Neural cell (in vitro differentiated cells): ENCODE measurements at regions not wholly inside any gene's neighbourhood (a gene's known extent, or its start where the extent isn't known, plus 50 kb on each side); places are given as distances from the start of the nearest gene placed in this dataset.

ENCODE experiments used
- H2AFZ ChIP-seq: fragments of 200-600, 300-800 bp; sonication (generic), shearing (Covaris generic); 2 replicates; pipeline ENCODE4 v1.6.0; 2014; ENCODE audit warnings: low read depth, mild to moderate bottlenecking, antibody characterized with exemption, low read length, moderate library complexity
- H3F3A ChIP-seq: fragments of 200-600 bp; shearing (Covaris generic); 2 replicates; pipeline ENCODE4 v1.6.1; 2016; ENCODE audit warnings: mild to moderate bottlenecking, moderate library complexity, mixed read lengths, antibody characterized with exemption, low read length; ENCODE audit not compliant: insufficient read depth, poor library complexity, severe bottlenecking
- H3K27ac ChIP-seq: fragments of 200-600, 300-800 bp; sonication (generic), shearing (Covaris generic); 2 replicates; pipeline ENCODE4 v1.5.1; 2014; ENCODE audit warnings: mild to moderate bottlenecking, low read length, moderate library complexity
- H3K27me3 ChIP-seq: fragments of 300-800, 200-600 bp; sonication (generic), shearing (Covaris generic); 2 replicates; pipeline ENCODE4 v1.6.0; 2014; ENCODE audit warnings: mild to moderate bottlenecking, low read depth, low read length, moderate library complexity; ENCODE audit not compliant: insufficient read depth
- H3K36me3 ChIP-seq: fragments of 300-800, 200-600 bp; sonication (generic), shearing (Covaris generic); 2 replicates; pipeline ENCODE4 v1.5.1; 2014; ENCODE audit warnings: mild to moderate bottlenecking, antibody characterized with exemption, low read length, moderate library complexity; ENCODE audit not compliant: insufficient read depth
- H3K4me2 ChIP-seq: fragments of 300-800, 200-600 bp; sonication (generic), shearing (Covaris generic); 2 replicates; pipeline ENCODE4 v1.6.0; 2014; ENCODE audit warnings: mild to moderate bottlenecking, low read length
- H3K4me3 ChIP-seq: fragments of 300-800, 200-600 bp; sonication (generic), shearing (Covaris generic); 2 replicates; pipeline ENCODE4 v1.5.1; 2014; ENCODE audit warnings: mild to moderate bottlenecking, low read length, moderate library complexity
- H3K79me2 ChIP-seq: fragments of 200-600 bp; shearing (Covaris generic); replicated peaks from 2 replicates; pipeline ENCODE4 v1.6.0; 2014; ENCODE audit warnings: mild to moderate bottlenecking, low read length, moderate library complexity; ENCODE audit not compliant: insufficient read depth
- H3K9ac ChIP-seq: fragments of 300-800, 200-600 bp; sonication (generic), shearing (Covaris generic); 2 replicates; pipeline ENCODE4 v1.6.1; 2016; ENCODE audit warnings: mild to moderate bottlenecking, low read length, mixed read lengths
- H3K9me2 ChIP-seq: fragments of 200-600 bp; shearing (Covaris generic); 2 replicates; pipeline ENCODE4 v1.6.1; 2016; ENCODE audit warnings: mild to moderate bottlenecking, low read length, mixed read lengths; ENCODE audit not compliant: insufficient read depth
- H3K9me3 ChIP-seq: fragments of 200-600, 300-800 bp; sonication (generic), shearing (Covaris generic); 2 replicates; pipeline ENCODE4 v1.6.1; 2016; ENCODE audit warnings: mild to moderate bottlenecking, mixed run types, low read length, moderate library complexity, mixed read lengths
- H4K20me1 ChIP-seq: fragments of 200-600 bp; shearing (Covaris generic); 2 replicates; pipeline ENCODE4 v1.6.1; 2016; ENCODE audit warnings: mild to moderate bottlenecking, mixed run types; ENCODE audit not compliant: insufficient read depth
- EP300 ChIP-seq: fragments of 450-650 bp; conservative IDR thresholded peaks from 2 replicates; pipeline ENCODE4 v1.6.1; 2014; ENCODE audit warnings: antibody characterized with exemption, mild to moderate bottlenecking, moderate library complexity; ENCODE audit not compliant: poor library complexity, severe bottlenecking
- EZH2 ChIP-seq: fragments of 200-600, 300-800 bp; shearing (Covaris generic), sonication (generic); IDR thresholded peaks from 2 replicates; pipeline ENCODE4 v1.6.1; 2014; ENCODE audit warnings: antibody characterized with exemption, low read length, borderline replicate concordance, mild to moderate bottlenecking; ENCODE audit not compliant: insufficient read depth, poor library complexity, severe bottlenecking
- MXI1 ChIP-seq: fragments of 450-650 bp; conservative IDR thresholded peaks from 2 replicates; pipeline ENCODE4 v1.6.1; 2014; ENCODE audit warnings: antibody characterized with exemption, mild to moderate bottlenecking; ENCODE audit not compliant: poor library complexity, severe bottlenecking
- POLR2AphosphoS5 ChIP-seq: IDR thresholded peaks from 2 replicates; pipeline ENCODE4 v1.6.1; 2012
- RAD21 ChIP-seq: fragments of 450-650 bp; conservative IDR thresholded peaks from 2 replicates; pipeline ENCODE4 v1.6.1; 2014; ENCODE audit warnings: antibody characterized with exemption, mild to moderate bottlenecking, moderate library complexity
- REST ChIP-seq: IDR thresholded peaks from 2 replicates; pipeline ENCODE4 v1.6.1; 2012; ENCODE audit warnings: borderline replicate concordance
- SMC3 ChIP-seq: fragments of 450-650 bp; conservative IDR thresholded peaks from 2 replicates; pipeline ENCODE4 v1.6.1; 2014; ENCODE audit warnings: antibody characterized with exemption, mild to moderate bottlenecking, moderate library complexity; ENCODE audit not compliant: poor library complexity
- TAF1 ChIP-seq: IDR thresholded peaks from 2 replicates; pipeline ENCODE4 v1.6.1; 2012; ENCODE audit warnings: low read depth
- TF ChIP-seq, protein P1 (sequence below): fragments of 450-650 bp; IDR thresholded peaks from 2 replicates; pipeline ENCODE4 v1.5.1; 2014; ENCODE audit warnings: antibody characterized with exemption, mild to moderate bottlenecking, moderate library complexity; ENCODE audit not compliant: poor library complexity, severe bottlenecking

DNA sequence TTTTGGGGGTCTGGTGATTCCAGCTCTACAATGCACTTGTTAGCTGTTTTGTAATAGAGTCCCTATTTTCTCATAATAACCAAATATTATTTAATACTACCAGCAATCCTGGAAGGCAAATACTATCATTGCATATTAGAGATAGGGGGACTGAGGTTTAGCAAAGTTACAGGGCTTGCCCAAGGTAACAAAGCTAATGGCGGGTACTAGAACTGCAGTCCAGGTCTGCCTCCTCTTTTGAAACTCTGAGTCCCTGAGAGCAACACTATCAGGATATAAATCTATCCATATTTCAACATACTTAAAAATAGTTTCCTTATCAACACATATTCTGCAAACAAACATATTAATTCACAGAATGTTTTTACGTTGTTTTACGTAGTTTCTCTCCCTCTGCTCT lies 235.5 kb upstream of the ACVR2A start (continued):
- TF ChIP-seq SMC3, result no peak
- no peak for TF ChIP-seq RAD21
- no peak for TF ChIP-seq EP300

DNA sequence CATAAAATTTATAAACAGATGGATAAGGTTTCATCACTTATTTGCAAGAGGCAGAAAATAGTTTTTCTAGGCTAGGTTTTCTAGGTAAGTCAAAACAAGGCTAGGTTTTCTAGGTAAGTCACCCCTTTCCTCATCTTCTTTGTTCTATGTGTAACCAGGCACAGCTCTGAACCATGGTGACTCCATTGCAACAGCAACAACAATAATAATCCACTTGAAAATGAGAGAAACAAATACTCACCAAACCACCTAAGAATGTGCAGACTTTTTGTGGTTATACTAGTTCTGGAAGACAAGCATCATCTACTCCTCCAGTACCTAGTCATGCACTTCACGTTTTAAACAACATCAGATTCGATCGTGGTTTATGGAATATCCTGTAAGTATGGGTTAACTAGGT lies 237.4 kb upstream of the ACVR2A start:
- Histone ChIP-seq H3K36me3 (no peaks in the 10 kb centered on the region), H3K4me2 (no peak overlapping the region), H3F3A (no peaks in the 10 kb centered on the region), H2AFZ (no peak overlapping the region), H3K79me2 (no peaks in the 10 kb centered on the region), H3K27ac (no peak overlapping the region), H3K27me3 (no peaks in the 10 kb centered on the region), H3K9ac (no peak overlapping the region), H4K20me1 (no peaks in the 10 kb centered on the region), H3K4me3 (no peak overlapping the region), H3K9me3 (no peaks in the 10 kb centered on the region), H3K9me2 (no peaks in the 10 kb centered on the region)
- TF ChIP-seq REST (no peak), EZH2 (no peak), SMC3 (no peak), TAF1 (no peak), POLR2AphosphoS5 (no peak), MXI1 (no peak), EP300 (no peak), RAD21 (no peak)
- TF ChIP-seq, protein P1, sequence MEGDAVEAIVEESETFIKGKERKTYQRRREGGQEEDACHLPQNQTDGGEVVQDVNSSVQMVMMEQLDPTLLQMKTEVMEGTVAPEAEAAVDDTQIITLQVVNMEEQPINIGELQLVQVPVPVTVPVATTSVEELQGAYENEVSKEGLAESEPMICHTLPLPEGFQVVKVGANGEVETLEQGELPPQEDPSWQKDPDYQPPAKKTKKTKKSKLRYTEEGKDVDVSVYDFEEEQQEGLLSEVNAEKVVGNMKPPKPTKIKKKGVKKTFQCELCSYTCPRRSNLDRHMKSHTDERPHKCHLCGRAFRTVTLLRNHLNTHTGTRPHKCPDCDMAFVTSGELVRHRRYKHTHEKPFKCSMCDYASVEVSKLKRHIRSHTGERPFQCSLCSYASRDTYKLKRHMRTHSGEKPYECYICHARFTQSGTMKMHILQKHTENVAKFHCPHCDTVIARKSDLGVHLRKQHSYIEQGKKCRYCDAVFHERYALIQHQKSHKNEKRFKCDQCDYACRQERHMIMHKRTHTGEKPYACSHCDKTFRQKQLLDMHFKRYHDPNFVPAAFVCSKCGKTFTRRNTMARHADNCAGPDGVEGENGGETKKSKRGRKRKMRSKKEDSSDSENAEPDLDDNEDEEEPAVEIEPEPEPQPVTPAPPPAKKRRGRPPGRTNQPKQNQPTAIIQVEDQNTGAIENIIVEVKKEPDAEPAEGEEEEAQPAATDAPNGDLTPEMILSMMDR, result no peak

- H3K9ac ChIP-seq, result no peak overlapping the region
- no peaks in the 10 kb centered on the region for H4K20me1 ChIP-seq
- no peak overlapping the region for H2AFZ ChIP-seq
- H3K4me3 ChIP-seq, result no peak overlapping the region
- H3K4me2 ChIP-seq, result no peak overlapping the region
- H3K27me3 ChIP-seq, result no peaks in the 10 kb centered on the region
- H3K79me2 ChIP-seq, result no peaks in the 10 kb centered on the region
- no peaks in the 10 kb centered on the region for H3F3A ChIP-seq
- no peaks in the 10 kb centered on the region for H3K9me2 ChIP-seq
- no peaks in the 10 kb centered on the region for H3K9me3 ChIP-seq
- H3K27ac ChIP-seq, result no peak overlapping the region
- no peak for TF ChIP-seq POLR2AphosphoS5
- TF ChIP-seq RAD21, result no peak
- TF ChIP-seq MXI1, result no peak
- TF ChIP-seq REST, result no peak
- TF ChIP-seq, protein P1, result no peak
- TF ChIP-seq TAF1, result no peak
- TF ChIP-seq EP300, result no peak
- no peak for TF ChIP-seq SMC3
- no peak for TF ChIP-seq EZH2
- H3K36me3 ChIP-seq, result no peaks in the 10 kb centered on the region
Observed at GRCh38 chr2:147603876-147604275, 241.0 kb upstream of the ACVR2A start.
